Upper lobe of left lung (tissue), 6 donors: ENCODE measurements at regions not wholly inside any gene's neighbourhood (a gene's known extent, or its start where the extent isn't known, plus 50 kb on each side); places are given as distances from the start of the nearest gene placed in this dataset.

Experiments
- ATAC-seq, 2 donors: fragments of 200-7000 bp; cut with Tn5 transposase; one replicate each; pipeline ENCODE4 v1.9.1; 2022; ENCODE audit warnings: mild to moderate bottlenecking in 2 of 2, moderate library complexity in 2 of 2; ENCODE audit not compliant: low FRiP score in 2 of 2
- DNase-seq, 2 donors: peaks; one replicate each; pipeline ENCODE4 v3.0.0-alpha.2; 2019 to 2020
- H3K27ac ChIP-seq, 4 donors: fragments of 200-600 bp; sonication (generic); one replicate each; pipeline ENCODE4 v1.5.1; 2016 to 2019
- H3K27me3 ChIP-seq, 4 donors: fragments of 200-600 bp; sonication (generic); one replicate each; pipeline ENCODE4 v1.5.1; 2017 to 2019
- H3K36me3 ChIP-seq, 4 donors: fragments of 200-600 bp; sonication (generic); one replicate each; pipeline ENCODE4 v1.5.1; 2016 to 2019
- H3K4me1 ChIP-seq, 4 donors: fragments of 200-600 bp; sonication (generic); one replicate each; pipeline ENCODE4 v1.5.1; 2018 to 2019
- H3K4me3 ChIP-seq, 4 donors: fragments of 200-600 bp; sonication (generic); one replicate each; pipeline ENCODE4 v1.5.1; 2017 to 2019; ENCODE audit warnings: mild to moderate bottlenecking in 2 of 4, moderate library complexity in 1 of 4
- H3K9me3 ChIP-seq, 4 donors: fragments of 200-600 bp; sonication (generic); one replicate each; pipeline ENCODE4 v1.5.1; 2018 to 2019
- EP300 ChIP-seq, 4 donors: sonication (generic); formaldehyde crosslinking; IDR thresholded peaks; one replicate each; pipeline ENCODE4 v1.5.1; 2017; ENCODE audit warnings: antibody characterized with exemption in 4 of 4, control low read depth in 2 of 4
- POLR2A ChIP-seq, 4 donors: fragments of 450-650 bp; IDR thresholded peaks; one replicate each; pipeline ENCODE4 v1.5.1; 2016 to 2017; ENCODE audit warnings: antibody characterized with exemption in 4 of 4, mild to moderate bottlenecking in 2 of 4
- POLR2AphosphoS5 ChIP-seq, 2 donors: sonication (generic); formaldehyde crosslinking; IDR thresholded peaks; one replicate each; pipeline ENCODE4 v1.5.1; 2017; ENCODE audit warnings: antibody characterized with exemption in 2 of 2
- WGBS, 2 donors: methylation state at CpG; one replicate each; pipeline ENCODE4 v1.1.5; 2017 to 2018; 5-methylcytosine and 5-hydroxymethylcytosine counted together
- TF ChIP-seq, protein P1 (sequence below), 6 experiments: fragments of 450-650 bp in 4 of 6; fragments of 200-600 bp in 2 of 6; sonication (generic) in 2 of 6; IDR thresholded peaks; one replicate each; pipeline ENCODE4 v1.5.1; 2016 to 2019; ENCODE audit warnings: antibody characterized with exemption in 6 of 6
- donor health status: DM: no; HTN: no; CAD: no; lungs with moderate emphysema.
- donor health status: DM: no; HTN: yes; CAD: no; lungs with severe emphysema.

DNA sequence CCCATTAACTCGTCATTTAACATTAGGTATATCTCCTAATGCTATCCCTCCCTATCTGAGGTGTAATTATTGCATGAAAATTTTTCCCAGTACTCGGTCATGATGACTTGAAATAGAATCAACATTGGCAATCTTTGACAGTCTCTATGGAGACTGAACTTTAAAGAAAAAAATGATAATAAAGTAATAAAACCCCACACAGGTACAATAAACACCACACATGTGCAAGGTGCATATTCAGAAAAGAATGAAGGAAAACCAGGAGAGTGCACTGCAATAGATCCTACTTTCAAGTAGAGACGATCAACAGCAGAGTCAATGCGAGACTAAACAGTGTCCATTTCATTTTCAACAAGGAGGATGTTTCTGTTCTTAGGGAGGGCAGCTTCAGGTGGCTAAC is 1253.8 kb upstream of the TMEM132C start:
- H3K36me3 ChIP-seq, result no peaks in the 10 kb centered on the region
- H3K4me1 ChIP-seq, result no peaks in the 10 kb centered on the region
- H3K27ac ChIP-seq, result no peak overlapping the region
- no peak overlapping the region for H3K4me3 ChIP-seq
- WGBS, 2 donors, result 82 to 83% methylated on average over 4 of the region's 4 CpGs
- no peaks in the 10 kb centered on the region for H3K27me3 ChIP-seq
- no peak for DNase-seq
- ATAC-seq, result no peak
- no peak for TF ChIP-seq EP300 (IDR thresholded peaks at IDR 0.05)
- TF ChIP-seq POLR2A (IDR thresholded peaks at IDR 0.05), result no peak
- no peak for TF ChIP-seq POLR2AphosphoS5 (IDR thresholded peaks at IDR 0.05)
- TF ChIP-seq, protein P1, sequence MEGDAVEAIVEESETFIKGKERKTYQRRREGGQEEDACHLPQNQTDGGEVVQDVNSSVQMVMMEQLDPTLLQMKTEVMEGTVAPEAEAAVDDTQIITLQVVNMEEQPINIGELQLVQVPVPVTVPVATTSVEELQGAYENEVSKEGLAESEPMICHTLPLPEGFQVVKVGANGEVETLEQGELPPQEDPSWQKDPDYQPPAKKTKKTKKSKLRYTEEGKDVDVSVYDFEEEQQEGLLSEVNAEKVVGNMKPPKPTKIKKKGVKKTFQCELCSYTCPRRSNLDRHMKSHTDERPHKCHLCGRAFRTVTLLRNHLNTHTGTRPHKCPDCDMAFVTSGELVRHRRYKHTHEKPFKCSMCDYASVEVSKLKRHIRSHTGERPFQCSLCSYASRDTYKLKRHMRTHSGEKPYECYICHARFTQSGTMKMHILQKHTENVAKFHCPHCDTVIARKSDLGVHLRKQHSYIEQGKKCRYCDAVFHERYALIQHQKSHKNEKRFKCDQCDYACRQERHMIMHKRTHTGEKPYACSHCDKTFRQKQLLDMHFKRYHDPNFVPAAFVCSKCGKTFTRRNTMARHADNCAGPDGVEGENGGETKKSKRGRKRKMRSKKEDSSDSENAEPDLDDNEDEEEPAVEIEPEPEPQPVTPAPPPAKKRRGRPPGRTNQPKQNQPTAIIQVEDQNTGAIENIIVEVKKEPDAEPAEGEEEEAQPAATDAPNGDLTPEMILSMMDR (IDR thresholded peaks at IDR 0.05), result no peak
- no peaks in the 10 kb centered on the region for H3K9me3 ChIP-seq

DNA sequence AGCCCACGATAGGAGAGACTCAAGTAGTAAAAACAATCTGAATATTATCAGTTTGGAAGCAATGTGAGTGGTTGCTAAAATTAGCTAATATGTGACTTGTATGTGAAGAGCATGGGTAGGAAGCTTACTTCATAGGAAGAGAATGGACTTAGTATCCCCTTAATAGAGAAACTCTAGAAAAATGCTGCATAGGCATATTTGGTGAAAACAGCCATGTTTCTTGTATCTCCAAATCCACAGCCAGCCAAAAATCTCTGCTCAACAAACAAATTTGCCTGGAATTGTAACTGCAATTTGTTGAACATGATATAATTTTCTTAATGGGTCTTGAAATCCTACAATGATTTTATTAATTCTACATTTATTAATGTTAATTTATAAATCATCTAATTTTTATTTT is 1252.9 kb upstream of the TMEM132C start:
- H3K27me3 ChIP-seq, result no peaks in the 10 kb centered on the region
- no peak for DNase-seq
- H3K4me3 ChIP-seq, result no peak overlapping the region

DNA sequence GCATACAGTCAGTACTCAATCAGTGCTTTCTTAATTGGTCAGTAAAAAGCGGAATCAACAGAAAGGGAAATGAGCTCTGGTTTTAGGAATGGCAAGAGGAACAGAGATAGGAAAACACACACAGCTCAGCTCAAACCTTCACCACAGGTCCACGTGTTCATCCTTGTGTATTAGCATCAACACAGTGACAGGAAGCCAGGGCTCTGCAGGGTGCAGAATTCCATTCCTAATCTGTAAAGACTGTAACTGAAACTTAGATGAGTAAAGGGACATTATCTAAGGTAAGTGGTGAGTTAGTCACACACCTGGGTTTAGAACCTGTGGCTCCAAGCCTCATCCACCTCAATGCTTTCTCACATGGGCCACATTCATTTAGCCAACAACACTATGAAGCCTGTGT is 1242.2 kb upstream of the TMEM132C start:
- TF ChIP-seq EP300 (IDR thresholded peaks at IDR 0.05) (no peak), POLR2A (IDR thresholded peaks at IDR 0.05) (no peak), POLR2AphosphoS5 (IDR thresholded peaks at IDR 0.05) (no peak)
- TF ChIP-seq, protein P1 (IDR thresholded peaks at IDR 0.05), result no peak
- H3K9me3 ChIP-seq, result no peaks in the 10 kb centered on the region
- DNase-seq (no peak), ATAC-seq (no peak)
- 72 to 81% methylated on average over 2 of the region's 2 CpGs for WGBS, 2 donors
- H3K27ac ChIP-seq, result no peak overlapping the region
- H3K27me3 ChIP-seq, result no peaks in the 10 kb centered on the region
- no peaks in the 10 kb centered on the region for H3K4me1 ChIP-seq
- no peak overlapping the region for H3K4me3 ChIP-seq
- no peaks in the 10 kb centered on the region for H3K36me3 ChIP-seq

More for the DNA sequence above, 1252.9 kb upstream of the TMEM132C start:
- Histone ChIP-seq H3K4me1 (no peaks in the 10 kb centered on the region), H3K36me3 (no peaks in the 10 kb centered on the region), H3K27ac (no peak overlapping the region), H3K9me3 (no peaks in the 10 kb centered on the region)
- 15 to 31% methylated on average over 1 of the region's 1 CpG for WGBS, 2 donors
- TF ChIP-seq POLR2AphosphoS5 (IDR thresholded peaks at IDR 0.05) (no peak), POLR2A (IDR thresholded peaks at IDR 0.05) (no peak), EP300 (IDR thresholded peaks at IDR 0.05) (no peak)
- TF ChIP-seq, protein P1 (IDR thresholded peaks at IDR 0.05), result no peak
- ATAC-seq, result no peak

DNA sequence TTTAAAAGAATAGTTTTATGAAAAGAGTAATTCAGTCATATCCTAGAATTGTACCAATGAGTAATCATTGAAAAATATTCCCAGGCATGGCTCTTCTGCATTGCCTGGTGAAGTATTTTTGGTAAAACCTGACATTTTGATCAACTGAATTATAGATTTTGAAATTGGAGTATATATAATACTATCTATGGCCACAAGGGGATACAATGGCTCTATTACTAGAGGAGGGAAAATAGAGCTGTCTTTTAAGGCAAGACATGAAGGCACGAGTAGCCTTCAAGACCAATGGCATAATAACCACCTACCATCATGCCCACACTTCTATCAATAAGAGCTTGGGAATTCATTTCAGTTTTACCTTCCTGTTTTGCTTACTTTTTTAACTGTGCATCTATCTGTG is 1241.4 kb upstream of the TMEM132C start:
- no peaks in the 10 kb centered on the region for H3K4me1 ChIP-seq
- TF ChIP-seq EP300 (IDR thresholded peaks at IDR 0.05), result no peak
- TF ChIP-seq POLR2A (IDR thresholded peaks at IDR 0.05), result no peak
- TF ChIP-seq, protein P1 (IDR thresholded peaks at IDR 0.05), result no peak
- TF ChIP-seq POLR2AphosphoS5 (IDR thresholded peaks at IDR 0.05), result no peak
- WGBS, 2 donors, result 45 to 58% methylated on average over 1 of the region's 1 CpG
- no peak overlapping the region for H3K27ac ChIP-seq
- no peaks in the 10 kb centered on the region for H3K9me3 ChIP-seq
- no peak for ATAC-seq
- no peak overlapping the region for H3K4me3 ChIP-seq
- no peak for DNase-seq
- H3K27me3 ChIP-seq, result no peaks in the 10 kb centered on the region
- H3K36me3 ChIP-seq, result no peaks in the 10 kb centered on the region

DNA sequence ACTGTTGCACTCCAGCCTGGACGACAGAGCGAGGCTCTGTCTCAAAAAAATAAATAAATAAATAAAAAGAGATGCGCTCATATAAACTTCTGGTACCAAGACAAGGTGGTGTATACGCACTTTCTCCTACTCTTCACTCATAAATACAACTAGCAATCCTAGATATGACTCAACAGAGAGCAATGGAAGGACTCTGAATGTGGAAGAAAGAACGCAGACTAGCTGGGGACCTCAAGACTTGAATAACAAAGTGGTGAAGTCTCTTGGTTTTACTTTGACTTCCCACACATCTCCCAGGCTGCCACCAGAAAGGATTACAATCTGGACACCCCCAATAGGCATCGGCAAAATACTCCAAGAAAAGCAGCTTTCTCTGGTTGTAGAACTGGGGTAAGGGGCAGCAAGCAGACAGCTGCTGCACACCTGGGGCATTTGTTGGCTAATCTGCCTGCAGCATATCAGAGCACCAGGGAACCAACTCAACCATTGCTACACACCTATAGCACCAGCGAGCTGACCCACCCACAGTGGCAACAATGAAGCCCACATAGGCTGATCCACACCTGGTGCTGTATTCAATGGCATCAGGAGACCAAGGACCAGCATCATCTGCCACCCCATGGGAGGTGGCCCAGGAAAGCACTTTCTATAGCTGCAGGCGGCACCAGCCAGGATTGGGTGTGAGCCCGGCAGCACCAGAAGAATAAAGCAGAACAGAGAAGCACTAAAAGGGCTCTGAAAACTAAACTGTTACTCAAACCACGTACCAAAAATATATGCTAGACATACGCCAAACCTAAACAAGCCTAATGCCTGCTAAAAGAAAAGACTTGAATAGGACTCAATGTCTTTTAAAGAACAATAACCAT is 1231.7 kb upstream of the TMEM132C start:
- DNase-seq (no peak), ATAC-seq (no peak)
- Histone ChIP-seq H3K4me1 (no peaks in the 10 kb centered on the region), H3K27ac (no peak overlapping the region), H3K27me3 (no peaks in the 10 kb centered on the region), H3K9me3 (no peaks in the 10 kb centered on the region), H3K36me3 (no peaks in the 10 kb centered on the region), H3K4me3 (no peak overlapping the region)
- no peak for TF ChIP-seq EP300 (IDR thresholded peaks at IDR 0.05)
- TF ChIP-seq, protein P1 (IDR thresholded peaks at IDR 0.05), result no peak
- TF ChIP-seq POLR2AphosphoS5 (IDR thresholded peaks at IDR 0.05), result no peak
- TF ChIP-seq POLR2A (IDR thresholded peaks at IDR 0.05), result no peak
- WGBS, 2 donors, result 89 to 91% methylated on average over 11 of the region's 11 CpGs
